CD8-positive, alpha-beta memory T cell (primary cell): ENCODE measurements at regions not wholly inside any gene's neighbourhood (a gene's known extent, or its start where the extent isn't known, plus 50 kb on each side); places are given as distances from the start of the nearest gene placed in this dataset.

Experiments
- CTCF ChIA-PET: fragments of 350-600 bp; sonication (Branson Sonifier 250); formaldehyde crosslinking; loops from one replicate; lab custom pipeline; 2021; ENCODE audit warnings: antibody characterized with exemption; lab: Charles Lee
- POLR2A ChIA-PET: fragments of 350-600 bp; sonication (Branson Sonifier 250); formaldehyde crosslinking; loops from one replicate; lab custom pipeline; 2021; ENCODE audit warnings: antibody characterized with exemption; lab: Charles Lee
- DNase-seq, 5 donors: peaks; one replicate each; pipeline versions ENCODE4 v3.0.0 to v3.0.0-alpha.2; 2020 to 2022; ENCODE audit warnings: mixed read lengths in 1 of 5
- H3K27ac ChIP-seq: one replicate; pipeline ENCODE4 v1.7.0; 2013; ENCODE audit warnings: low read depth, mild to moderate bottlenecking, low read length, moderate library complexity
- H3K27me3 ChIP-seq: 2 replicates; pipeline ENCODE4 v1.7.0; 2013; ENCODE audit warnings: low read length, mild to moderate bottlenecking; ENCODE audit not compliant: insufficient read depth, poor library complexity, severe bottlenecking
- H3K36me3 ChIP-seq: 2 replicates; pipeline ENCODE4 v1.7.0; 2013; ENCODE audit warnings: mild to moderate bottlenecking, low read length, moderate library complexity; ENCODE audit not compliant: insufficient read depth
- H3K4me1 ChIP-seq: 2 replicates; pipeline ENCODE4 v1.7.0; 2013; ENCODE audit warnings: mild to moderate bottlenecking, low read length, moderate library complexity; ENCODE audit not compliant: insufficient read depth
- H3K4me3 ChIP-seq: 2 replicates; pipeline ENCODE4 v1.7.0; 2013; ENCODE audit warnings: mild to moderate bottlenecking, low read length
- H3K9me3 ChIP-seq: 2 replicates; pipeline ENCODE4 v1.7.0; 2013; ENCODE audit warnings: mild to moderate bottlenecking, low read length
- H3K27ac Mint-ChIP-seq, 8 donors: one replicate each; pipeline ENCODE4 v1.8.0; 2020 to 2021; ENCODE audit warnings: mixed read lengths in 8 of 8, mild to moderate bottlenecking in 6 of 8, inconsistent platforms in 3 of 8, moderate library complexity in 3 of 8
- H3K27me3 Mint-ChIP-seq, 2 donors: one replicate each; pipeline ENCODE4 v1.8.0; 2020 to 2021; ENCODE audit warnings: mixed read lengths in 2 of 2, mild to moderate bottlenecking in 1 of 2, moderate library complexity in 1 of 2
- H3K36me3 Mint-ChIP-seq, 3 donors: one replicate each; pipeline ENCODE4 v1.8.0; 2020 to 2021; ENCODE audit warnings: mixed read lengths in 3 of 3, inconsistent platforms in 1 of 3, mild to moderate bottlenecking in 1 of 3
- H3K4me1 Mint-ChIP-seq, 3 donors: one replicate each; pipeline ENCODE4 v1.8.0; 2020 to 2021; ENCODE audit warnings: mixed read lengths in 3 of 3, inconsistent platforms in 1 of 3, mild to moderate bottlenecking in 1 of 3
- H3K4me3 Mint-ChIP-seq, 7 donors: one replicate each; pipeline ENCODE4 v1.8.0; 2020 to 2021; ENCODE audit warnings: mixed read lengths in 7 of 7, mild to moderate bottlenecking in 6 of 7, moderate library complexity in 4 of 7, inconsistent platforms in 2 of 7
- H3K9me3 Mint-ChIP-seq, 5 donors: one replicate each; pipeline ENCODE4 v1.8.0; 2020 to 2022; ENCODE audit warnings: mixed read lengths in 5 of 5, mild to moderate bottlenecking in 3 of 5, moderate library complexity in 2 of 5, inconsistent platforms in 1 of 5

- Mint-ChIP-seq H3K4me1 (no peaks in the 10 kb centered on the region), H3K9me3 (peaks cover 8 to 19% (median 16%) of the 10 kb centered on the region in 5 donors), H3K4me3 (no peak overlapping the region), H3K27ac (no peak overlapping the region), H3K27me3 (no peaks in the 10 kb centered on the region), H3K36me3 (no peaks in the 10 kb centered on the region)
- no peaks in the 10 kb centered on the region for H3K4me1 ChIP-seq
- no peaks in the 10 kb centered on the region for H3K27me3 ChIP-seq
- H3K36me3 ChIP-seq, result no peaks in the 10 kb centered on the region
- DNase-seq, result no peak
- CTCF ChIA-PET, result no interaction called here
- POLR2A ChIA-PET, result no interaction called here
- H3K4me3 ChIP-seq, result no peak overlapping the region
- H3K9me3 ChIP-seq, result no peaks in the 10 kb centered on the region
- H3K27ac ChIP-seq, result no peak overlapping the region
Measured at GRCh38 chr14:40713387-40713786, 893.3 kb upstream of the LRFN5 start.

- H3K4me3 ChIP-seq, result no peak overlapping the region
- H3K27me3 ChIP-seq, result no peaks in the 10 kb centered on the region
- CTCF ChIA-PET, result no interaction called here
- H3K36me3 Mint-ChIP-seq, result no peaks in the 10 kb centered on the region
- no peak for DNase-seq
- H3K9me3 ChIP-seq, result no peaks in the 10 kb centered on the region
- no peaks in the 10 kb centered on the region for H3K36me3 ChIP-seq
- POLR2A ChIA-PET, result no interaction called here
- no peaks in the 10 kb centered on the region for H3K4me1 Mint-ChIP-seq
- no peak overlapping the region for H3K27ac Mint-ChIP-seq
- H3K9me3 Mint-ChIP-seq, result peaks cover 0 to 19% (median 5%) of the 10 kb centered on the region in 5 donors
- H3K27ac ChIP-seq, result no peak overlapping the region
- no peaks in the 10 kb centered on the region for H3K27me3 Mint-ChIP-seq
- H3K4me3 Mint-ChIP-seq, result no peak overlapping the region
- no peaks in the 10 kb centered on the region for H3K4me1 ChIP-seq
Measured at GRCh38 chr14:40697231-40697630, 909.4 kb upstream of the LRFN5 start.

- Histone ChIP-seq H3K4me3 (no peak overlapping the region), H3K27ac (no peak overlapping the region), H3K36me3 (no peaks in the 10 kb centered on the region), H3K27me3 (no peaks in the 10 kb centered on the region), H3K4me1 (no peaks in the 10 kb centered on the region), H3K9me3 (no peaks in the 10 kb centered on the region)
- H3K27ac Mint-ChIP-seq, result no peak overlapping the region
- POLR2A ChIA-PET, result no interaction called here
- H3K27me3 Mint-ChIP-seq, result no peaks in the 10 kb centered on the region
- H3K36me3 Mint-ChIP-seq, result no peaks in the 10 kb centered on the region
- DNase-seq, result no peak
- no peak overlapping the region for H3K4me3 Mint-ChIP-seq
- CTCF ChIA-PET, result no interaction called here
- peaks cover 0 to 9% (median 5%) of the 10 kb centered on the region in 5 donors for H3K9me3 Mint-ChIP-seq
- H3K4me1 Mint-ChIP-seq, result no peaks in the 10 kb centered on the region
Measured at GRCh38 chr14:40694023-40694422, 912.7 kb upstream of the LRFN5 start.

- Histone ChIP-seq H3K27me3 (no peaks in the 10 kb centered on the region), H3K9me3 (no peaks in the 10 kb centered on the region), H3K36me3 (no peaks in the 10 kb centered on the region), H3K4me3 (no peak overlapping the region), H3K27ac (no peak overlapping the region), H3K4me1 (no peaks in the 10 kb centered on the region)
- no peak overlapping the region for H3K27ac Mint-ChIP-seq
- no peaks in the 10 kb centered on the region for H3K36me3 Mint-ChIP-seq
- no peaks in the 10 kb centered on the region for H3K27me3 Mint-ChIP-seq
- ChIA-PET CTCF (no interaction called here), POLR2A (no interaction called here)
- H3K9me3 Mint-ChIP-seq, result peaks cover 0 to 13% (median 5%) of the 10 kb centered on the region in 5 donors
- DNase-seq, result no peak
- H3K4me1 Mint-ChIP-seq, result no peaks in the 10 kb centered on the region
- H3K4me3 Mint-ChIP-seq, result no peak overlapping the region
Measured at GRCh38 chr14:40691066-40691465, 915.6 kb upstream of the LRFN5 start.

- H3K4me3 ChIP-seq, result no peak overlapping the region
- no peak overlapping the region for H3K27ac Mint-ChIP-seq
- H3K36me3 ChIP-seq, result no peaks in the 10 kb centered on the region
- no peaks in the 10 kb centered on the region for H3K9me3 ChIP-seq
- H3K36me3 Mint-ChIP-seq, result peaks cover 0 to 2% (median 0%) of the 10 kb centered on the region in 3 donors
- peaks cover 0 to 21% (median 5%) of the 10 kb centered on the region in 5 donors for H3K9me3 Mint-ChIP-seq
- H3K4me3 Mint-ChIP-seq, result no peak overlapping the region
- no peaks in the 10 kb centered on the region for H3K4me1 ChIP-seq
- CTCF ChIA-PET, result no interaction called here
- POLR2A ChIA-PET, result no interaction called here
- H3K27me3 Mint-ChIP-seq, result no peaks in the 10 kb centered on the region
- no peaks in the 10 kb centered on the region for H3K4me1 Mint-ChIP-seq
- no peak for DNase-seq
- H3K27me3 ChIP-seq, result no peaks in the 10 kb centered on the region
- H3K27ac ChIP-seq, result no peak overlapping the region
Measured at GRCh38 chr14:40685764-40686163, 920.9 kb upstream of the LRFN5 start.

GRCh38 chr14:40684328-40684727, 922.3 kb upstream of the LRFN5 start:
- Histone ChIP-seq H3K36me3 (no peaks in the 10 kb centered on the region), H3K4me1 (no peaks in the 10 kb centered on the region), H3K4me3 (no peak overlapping the region), H3K27ac (no peak overlapping the region), H3K9me3 (no peaks in the 10 kb centered on the region), H3K27me3 (no peaks in the 10 kb centered on the region)
- peaks cover 0 to 2% (median 0%) of the 10 kb centered on the region in 3 donors for H3K36me3 Mint-ChIP-seq
- H3K27me3 Mint-ChIP-seq, result no peaks in the 10 kb centered on the region
- DNase-seq, result no peak
- POLR2A ChIA-PET, result no interaction called here
- peaks cover 4 to 24% (median 5%) of the 10 kb centered on the region in 5 donors for H3K9me3 Mint-ChIP-seq
- H3K4me1 Mint-ChIP-seq, result no peaks in the 10 kb centered on the region
- H3K4me3 Mint-ChIP-seq, result no peak overlapping the region
- CTCF ChIA-PET, result no interaction called here
- no peak overlapping the region for H3K27ac Mint-ChIP-seq

- H3K36me3 ChIP-seq, result no peaks in the 10 kb centered on the region
- H3K27ac Mint-ChIP-seq, result no peak overlapping the region
- H3K9me3 ChIP-seq, result no peaks in the 10 kb centered on the region
- no peak for DNase-seq
- peaks cover 4 to 28% (median 7%) of the 10 kb centered on the region in 5 donors for H3K9me3 Mint-ChIP-seq
- no peaks in the 10 kb centered on the region for H3K27me3 ChIP-seq
- POLR2A ChIA-PET, result no interaction called here
- no peak overlapping the region for H3K4me3 Mint-ChIP-seq
- peaks cover 0 to 2% (median 0%) of the 10 kb centered on the region in 3 donors for H3K36me3 Mint-ChIP-seq
- H3K27ac ChIP-seq, result no peak overlapping the region
- no peaks in the 10 kb centered on the region for H3K4me1 ChIP-seq
- H3K27me3 Mint-ChIP-seq, result no peaks in the 10 kb centered on the region
- CTCF ChIA-PET, result no interaction called here
- H3K4me1 Mint-ChIP-seq, result no peaks in the 10 kb centered on the region
- H3K4me3 ChIP-seq, result no peak overlapping the region
Measured at GRCh38 chr14:40682131-40682913, 924.4 kb upstream of the LRFN5 start.

- Mint-ChIP-seq H3K27me3 (no peaks in the 10 kb centered on the region), H3K4me3 (no peak overlapping the region), H3K4me1 (no peaks in the 10 kb centered on the region), H3K36me3 (peaks cover 0 to 2% (median 0%) of the 10 kb centered on the region in 3 donors), H3K27ac (no peak overlapping the region), H3K9me3 (peaks cover 3 to 45% (median 10%) of the 10 kb centered on the region in 5 donors)
- H3K9me3 ChIP-seq, result no peaks in the 10 kb centered on the region
- CTCF ChIA-PET, result no interaction called here
- POLR2A ChIA-PET, result no interaction called here
- no peaks in the 10 kb centered on the region for H3K4me1 ChIP-seq
- no peaks in the 10 kb centered on the region for H3K36me3 ChIP-seq
- H3K27me3 ChIP-seq, result no peaks in the 10 kb centered on the region
- no peak overlapping the region for H3K27ac ChIP-seq
- DNase-seq, result no peak
- H3K4me3 ChIP-seq, result no peak overlapping the region
Measured at GRCh38 chr14:40679256-40679655, 927.4 kb upstream of the LRFN5 start.
